AG04450 (cell line): ENCODE measurements at regions not wholly inside any gene's neighbourhood (a gene's known extent, or its start where the extent isn't known, plus 50 kb on each side); places are given as distances from the start of the nearest gene placed in this dataset.

Experiments
- CTCF ChIA-PET: fragments of 300-600, 350-600 bp; formaldehyde crosslinking; extraction: SDS; loops from one replicate; lab custom pipeline; 2022; ENCODE audit warnings: antibody characterized with exemption, inconsistent platforms; lab: Charles Lee
- POLR2A ChIA-PET: fragments of 350-600 bp; formaldehyde crosslinking; extraction: SDS; loops from one replicate; lab custom pipeline; 2021; ENCODE audit warnings: antibody characterized with exemption, inconsistent platforms; lab: Yijun Ruan, JAX
- DNase-seq: peaks from one replicate; pipeline ENCODE4 v3.0.0-alpha.2; 2011; ENCODE audit warnings: low read depth, low spot score
- H3K27ac ChIP-seq: one replicate; pipeline ENCODE4 v1.5.1; 2012; ENCODE audit warnings: low read depth, low read length, control low read depth
- H3K27me3 ChIP-seq: one replicate; pipeline ENCODE4 v1.6.0; 2012; ENCODE audit warnings: low read length; ENCODE audit not compliant: control insufficient read depth, insufficient read depth
- H3K4me3 ChIP-seq: 2 replicates; pipeline ENCODE4 v1.5.1; 2011; ENCODE audit warnings: mild to moderate bottlenecking, low read depth, low read length, control low read depth
- H3K9me3 ChIP-seq: 2 replicates; pipeline ENCODE4 v1.5.1; 2012; ENCODE audit warnings: low read length; ENCODE audit not compliant: control insufficient read depth, insufficient read depth
- TF ChIP-seq, protein P1 (sequence below): IDR thresholded peaks from 2 replicates; pipeline ENCODE4 v1.5.1; 2011; ENCODE audit warnings: low read depth, low read length, control low read depth, inconsistent platforms

DNA sequence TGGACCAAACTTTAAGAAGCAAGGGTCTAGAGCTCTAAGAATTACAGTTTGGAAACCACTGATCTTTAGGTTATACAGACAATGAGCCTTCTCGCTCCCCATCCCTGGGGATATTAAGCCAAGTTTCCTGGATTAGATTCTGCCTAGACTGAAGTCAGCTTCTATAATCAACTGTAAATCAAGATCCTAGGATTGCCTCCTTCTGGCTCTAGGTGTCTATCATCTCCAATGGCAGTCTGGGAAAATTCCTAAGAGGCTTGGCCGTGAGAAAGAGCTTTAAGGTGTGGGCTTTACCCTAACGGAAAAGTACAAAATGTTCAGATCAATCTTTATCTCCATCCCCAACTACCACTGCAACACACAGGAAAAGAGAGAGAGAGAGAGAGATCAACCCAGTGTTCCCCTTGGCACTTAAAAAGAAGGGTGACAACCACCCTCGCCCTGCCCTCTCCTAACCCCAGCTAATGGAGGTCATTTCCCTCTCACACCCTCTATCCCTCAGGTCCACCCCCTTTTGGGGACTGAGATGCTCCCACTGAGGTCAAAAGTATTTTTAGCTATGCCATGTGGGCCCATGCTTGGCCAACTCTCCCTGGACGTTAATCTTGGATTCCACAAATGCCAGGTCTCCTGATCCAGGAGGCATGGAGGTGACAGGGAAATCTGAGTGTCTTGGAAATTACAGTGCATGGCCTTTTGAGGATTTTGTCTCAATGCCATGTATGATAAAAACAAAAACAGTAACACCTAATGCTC, 202.8 kb upstream of the BCL6 start:
- no peaks in the 10 kb centered on the region for H3K9me3 ChIP-seq
- no peak overlapping the region for H3K27ac ChIP-seq
- H3K27me3 ChIP-seq, result peaks cover 3% of the 10 kb centered on the region
- H3K4me3 ChIP-seq, result no peak overlapping the region
- POLR2A ChIA-PET, result no interaction called here
- TF ChIP-seq, protein P1, sequence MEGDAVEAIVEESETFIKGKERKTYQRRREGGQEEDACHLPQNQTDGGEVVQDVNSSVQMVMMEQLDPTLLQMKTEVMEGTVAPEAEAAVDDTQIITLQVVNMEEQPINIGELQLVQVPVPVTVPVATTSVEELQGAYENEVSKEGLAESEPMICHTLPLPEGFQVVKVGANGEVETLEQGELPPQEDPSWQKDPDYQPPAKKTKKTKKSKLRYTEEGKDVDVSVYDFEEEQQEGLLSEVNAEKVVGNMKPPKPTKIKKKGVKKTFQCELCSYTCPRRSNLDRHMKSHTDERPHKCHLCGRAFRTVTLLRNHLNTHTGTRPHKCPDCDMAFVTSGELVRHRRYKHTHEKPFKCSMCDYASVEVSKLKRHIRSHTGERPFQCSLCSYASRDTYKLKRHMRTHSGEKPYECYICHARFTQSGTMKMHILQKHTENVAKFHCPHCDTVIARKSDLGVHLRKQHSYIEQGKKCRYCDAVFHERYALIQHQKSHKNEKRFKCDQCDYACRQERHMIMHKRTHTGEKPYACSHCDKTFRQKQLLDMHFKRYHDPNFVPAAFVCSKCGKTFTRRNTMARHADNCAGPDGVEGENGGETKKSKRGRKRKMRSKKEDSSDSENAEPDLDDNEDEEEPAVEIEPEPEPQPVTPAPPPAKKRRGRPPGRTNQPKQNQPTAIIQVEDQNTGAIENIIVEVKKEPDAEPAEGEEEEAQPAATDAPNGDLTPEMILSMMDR, result no peak
- no peak for DNase-seq
- CTCF ChIA-PET, result interaction anchor here (0.8 kb wide), 1 partner anchor 1007 kb away, joined by 3 read pairs; no protein-coding TSS in a partner anchor

DNA sequence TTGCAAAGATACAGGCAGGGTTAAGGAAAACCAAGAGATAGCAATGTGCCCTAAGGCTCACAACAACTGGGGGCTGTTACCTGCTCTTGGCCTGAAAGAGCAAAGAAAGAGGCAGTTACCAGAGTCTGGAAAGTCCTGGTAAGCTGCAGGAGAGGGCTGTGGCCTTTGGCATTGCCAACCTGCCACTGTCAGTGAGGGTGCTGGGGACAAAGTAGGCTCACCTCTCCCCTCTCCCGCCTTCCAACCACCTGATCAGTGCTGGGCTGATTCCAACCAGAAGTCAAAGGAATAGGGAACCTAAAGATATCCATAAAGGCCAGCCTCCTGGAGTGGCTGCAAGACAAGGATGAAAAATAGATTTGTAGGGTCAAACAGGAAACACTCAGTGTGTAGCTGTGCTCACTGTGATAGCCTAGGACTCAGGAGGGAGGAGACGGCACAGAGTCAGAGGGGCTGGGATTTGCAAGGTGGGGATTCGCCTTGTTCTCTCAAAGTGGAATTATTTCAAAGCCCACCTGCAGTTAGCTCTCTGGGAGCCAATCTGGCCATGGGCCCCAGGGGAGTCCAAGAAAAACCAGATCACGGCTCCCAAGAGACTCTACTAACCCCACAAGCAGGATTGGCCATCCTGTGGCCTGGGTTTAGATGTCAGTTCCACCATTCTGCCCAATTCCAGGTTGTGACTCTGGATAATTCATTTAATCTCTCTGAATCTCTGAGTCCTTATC, 204.0 kb upstream of the BCL6 start:
- H3K4me3 ChIP-seq, result no peak overlapping the region
- ChIA-PET POLR2A (no interaction called here), CTCF (no interaction called here)
- TF ChIP-seq, protein P1, result no peak
- no peak for DNase-seq
- peaks cover 3% of the 10 kb centered on the region for H3K27me3 ChIP-seq
- no peaks in the 10 kb centered on the region for H3K9me3 ChIP-seq
- H3K27ac ChIP-seq, result no peak overlapping the region

- peaks cover 3% of the 10 kb centered on the region for H3K27me3 ChIP-seq
- no peak overlapping the region for H3K27ac ChIP-seq
- CTCF ChIA-PET, result no interaction called here
- no peak for DNase-seq
- TF ChIP-seq, protein P1, result no peak
- H3K4me3 ChIP-seq, result no peak overlapping the region
- POLR2A ChIA-PET, result no interaction called here
- no peaks in the 10 kb centered on the region for H3K9me3 ChIP-seq
These were observed 203.3 kb upstream of the LPP start for GRCh38 chr3:187950671-187951070.

DNA sequence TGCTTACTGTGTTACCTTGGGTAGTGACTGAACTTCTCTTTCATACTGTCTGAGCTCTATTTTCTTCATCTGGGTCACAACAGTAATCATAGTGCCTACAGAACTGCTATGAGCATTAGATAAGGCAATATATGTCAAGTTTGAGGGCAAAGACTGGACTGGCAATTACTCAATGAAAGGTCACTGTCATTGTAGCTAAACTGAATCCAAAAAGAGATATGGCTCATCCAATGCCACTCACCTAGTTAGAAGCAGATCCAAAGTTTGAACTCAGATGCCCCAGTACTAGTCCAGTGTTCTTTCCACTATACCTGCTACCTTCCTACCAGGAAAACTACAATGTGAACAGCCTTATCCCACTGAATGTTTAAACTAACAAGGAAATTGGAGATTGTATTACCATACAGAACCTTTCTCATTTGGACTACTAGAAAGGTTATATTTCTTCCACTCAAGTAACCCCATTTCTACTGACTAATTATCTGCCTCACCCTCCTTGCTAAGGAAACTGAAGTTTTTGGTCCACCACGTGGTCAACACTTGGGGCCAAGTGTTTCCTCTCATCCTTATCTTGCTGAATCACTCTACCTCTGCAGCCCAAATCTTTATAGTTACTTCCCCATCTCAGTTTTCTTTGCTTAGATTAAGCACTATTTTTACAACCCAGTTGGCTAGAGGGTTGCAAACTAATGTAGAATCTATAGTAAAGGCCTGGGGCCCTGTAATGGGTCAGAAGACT, 202.3 kb upstream of the LPP start:
- DNase-seq, result no peak
- H3K27me3 ChIP-seq, result peaks cover 3% of the 10 kb centered on the region
- ChIA-PET POLR2A (no interaction called here), CTCF (no interaction called here)
- no peak overlapping the region for H3K27ac ChIP-seq
- no peak overlapping the region for H3K4me3 ChIP-seq
- TF ChIP-seq, protein P1, result no peak
- no peaks in the 10 kb centered on the region for H3K9me3 ChIP-seq
